Keratinocyte (primary cell): ENCODE measurements at regions not wholly inside any gene's neighbourhood (a gene's known extent, or its start where the extent isn't known, plus 50 kb on each side); places are given as distances from the start of the nearest gene placed in this dataset.

Source experiments
- EZH2 ChIP-seq: IDR thresholded peaks from one replicate; pipeline ENCODE4 v1.6.1; 2012; ENCODE audit warnings: inconsistent platforms, mild to moderate bottlenecking, low read length, moderate library complexity
- TF ChIP-seq, protein P1 (sequence below), 3 experiments: IDR thresholded peaks in 1 of 3; conservative IDR thresholded peaks in 1 of 3; optimal IDR thresholded peaks in 1 of 3; 2 replicates in 2 of 3; 3 replicates in 1 of 3; pipeline versions ENCODE3 to v1.5.1; 2011; ENCODE audit warnings: low read length in 3 of 3, mild to moderate bottlenecking in 3 of 3, moderate library complexity in 2 of 3, control low read depth in 1 of 3, inconsistent platforms in 1 of 3; ENCODE audit not compliant: insufficient read depth in 2 of 3; ENCODE audit errors: extremely low read depth in 1 of 3

- TF ChIP-seq, protein P1, sequence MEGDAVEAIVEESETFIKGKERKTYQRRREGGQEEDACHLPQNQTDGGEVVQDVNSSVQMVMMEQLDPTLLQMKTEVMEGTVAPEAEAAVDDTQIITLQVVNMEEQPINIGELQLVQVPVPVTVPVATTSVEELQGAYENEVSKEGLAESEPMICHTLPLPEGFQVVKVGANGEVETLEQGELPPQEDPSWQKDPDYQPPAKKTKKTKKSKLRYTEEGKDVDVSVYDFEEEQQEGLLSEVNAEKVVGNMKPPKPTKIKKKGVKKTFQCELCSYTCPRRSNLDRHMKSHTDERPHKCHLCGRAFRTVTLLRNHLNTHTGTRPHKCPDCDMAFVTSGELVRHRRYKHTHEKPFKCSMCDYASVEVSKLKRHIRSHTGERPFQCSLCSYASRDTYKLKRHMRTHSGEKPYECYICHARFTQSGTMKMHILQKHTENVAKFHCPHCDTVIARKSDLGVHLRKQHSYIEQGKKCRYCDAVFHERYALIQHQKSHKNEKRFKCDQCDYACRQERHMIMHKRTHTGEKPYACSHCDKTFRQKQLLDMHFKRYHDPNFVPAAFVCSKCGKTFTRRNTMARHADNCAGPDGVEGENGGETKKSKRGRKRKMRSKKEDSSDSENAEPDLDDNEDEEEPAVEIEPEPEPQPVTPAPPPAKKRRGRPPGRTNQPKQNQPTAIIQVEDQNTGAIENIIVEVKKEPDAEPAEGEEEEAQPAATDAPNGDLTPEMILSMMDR (optimal IDR thresholded peaks at IDR 0.05 in 1 of 3, IDR thresholded peaks at IDR 0.05 in 1 of 3, conservative IDR thresholded peaks at IDR 0.05 in 1 of 3; ENCODE audit: extremely low read depth in 1 of 3, insufficient read depth in 2 of 3, low read length in 3 of 3) = no peak
- TF ChIP-seq EZH2 = no peak
Measured at GRCh38 chr4:3680656-3681055, 85.5 kb upstream of the ADRA2C start.
